Neural progenitor cell (in vitro differentiated cells): ENCODE measurements at regions not wholly inside any gene's neighbourhood (a gene's known extent, or its start where the extent isn't known, plus 50 kb on each side); places are given as distances from the start of the nearest gene placed in this dataset.

Experiments
- EZH2 ChIP-seq: fragments of 200-600 bp; sonication (generic); IDR thresholded peaks from 2 replicates; pipeline ENCODE4 v1.6.1; 2017; ENCODE audit warnings: antibody characterized with exemption, mild to moderate bottlenecking, moderate library complexity
- EZH2phosphoT487 ChIP-seq: fragments of 200-600 bp; sonication (generic); IDR thresholded peaks from 2 replicates; pipeline ENCODE4 v1.6.1; 2017; ENCODE audit warnings: antibody characterized with exemption
- TF ChIP-seq, protein P1 (sequence below): fragments of 200-600 bp; sonication (generic); IDR thresholded peaks from 2 replicates; pipeline ENCODE4 v1.5.1; 2017; ENCODE audit warnings: antibody characterized with exemption, mild to moderate bottlenecking

DNA sequence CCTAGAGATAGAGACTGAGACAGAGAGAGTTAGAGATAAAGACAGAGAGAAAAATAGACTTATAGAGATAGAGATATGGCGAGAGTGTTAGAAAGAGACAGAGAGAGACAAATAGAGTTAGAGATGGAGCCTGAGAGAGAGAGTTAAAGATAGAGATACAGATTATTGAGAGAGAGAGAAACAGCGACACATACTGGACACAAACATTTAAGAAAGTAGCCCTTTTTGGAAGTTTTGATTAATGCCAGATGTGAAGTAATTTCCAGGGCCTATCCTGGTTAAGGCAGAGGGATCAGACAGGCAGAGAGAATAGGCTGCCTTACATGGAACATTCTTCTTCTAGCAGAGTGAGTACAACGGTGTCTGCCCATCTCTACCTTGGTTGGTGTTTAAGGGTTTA is 311.6 kb upstream of the CDH7 start:
- TF ChIP-seq, protein P1, sequence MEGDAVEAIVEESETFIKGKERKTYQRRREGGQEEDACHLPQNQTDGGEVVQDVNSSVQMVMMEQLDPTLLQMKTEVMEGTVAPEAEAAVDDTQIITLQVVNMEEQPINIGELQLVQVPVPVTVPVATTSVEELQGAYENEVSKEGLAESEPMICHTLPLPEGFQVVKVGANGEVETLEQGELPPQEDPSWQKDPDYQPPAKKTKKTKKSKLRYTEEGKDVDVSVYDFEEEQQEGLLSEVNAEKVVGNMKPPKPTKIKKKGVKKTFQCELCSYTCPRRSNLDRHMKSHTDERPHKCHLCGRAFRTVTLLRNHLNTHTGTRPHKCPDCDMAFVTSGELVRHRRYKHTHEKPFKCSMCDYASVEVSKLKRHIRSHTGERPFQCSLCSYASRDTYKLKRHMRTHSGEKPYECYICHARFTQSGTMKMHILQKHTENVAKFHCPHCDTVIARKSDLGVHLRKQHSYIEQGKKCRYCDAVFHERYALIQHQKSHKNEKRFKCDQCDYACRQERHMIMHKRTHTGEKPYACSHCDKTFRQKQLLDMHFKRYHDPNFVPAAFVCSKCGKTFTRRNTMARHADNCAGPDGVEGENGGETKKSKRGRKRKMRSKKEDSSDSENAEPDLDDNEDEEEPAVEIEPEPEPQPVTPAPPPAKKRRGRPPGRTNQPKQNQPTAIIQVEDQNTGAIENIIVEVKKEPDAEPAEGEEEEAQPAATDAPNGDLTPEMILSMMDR: peak; percentile 51
- TF ChIP-seq EZH2: no peak
- TF ChIP-seq EZH2phosphoT487: no peak
